ENCODE measurements at regions not wholly inside any gene's neighbourhood (a gene's known extent, or its start where the extent isn't known, plus 50 kb on each side); places are given as distances from the start of the nearest gene placed in this dataset.

DNA sequence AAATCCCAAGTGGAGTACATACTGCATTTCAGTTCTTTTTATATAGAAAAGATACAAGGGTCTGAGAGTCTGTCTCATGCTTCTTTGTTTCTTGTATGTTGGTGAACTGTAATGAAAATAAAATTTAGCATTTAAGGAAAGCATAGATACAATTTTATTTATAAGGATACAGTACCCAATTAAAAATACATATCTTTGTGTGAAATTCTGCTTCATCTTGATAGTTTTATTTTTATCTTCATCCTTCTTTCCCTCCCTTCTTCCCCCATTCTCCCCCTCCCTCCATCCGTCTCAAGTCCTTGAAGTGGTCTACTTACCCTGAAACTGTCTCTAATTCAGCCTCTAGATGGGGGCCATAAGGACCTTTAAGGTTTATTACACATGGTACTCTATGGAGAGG lies 359.8 kb downstream of the CDH7 start:
- H3K27ac ChIP-seq = no peak overlapping the region
- TF ChIP-seq, protein P1, sequence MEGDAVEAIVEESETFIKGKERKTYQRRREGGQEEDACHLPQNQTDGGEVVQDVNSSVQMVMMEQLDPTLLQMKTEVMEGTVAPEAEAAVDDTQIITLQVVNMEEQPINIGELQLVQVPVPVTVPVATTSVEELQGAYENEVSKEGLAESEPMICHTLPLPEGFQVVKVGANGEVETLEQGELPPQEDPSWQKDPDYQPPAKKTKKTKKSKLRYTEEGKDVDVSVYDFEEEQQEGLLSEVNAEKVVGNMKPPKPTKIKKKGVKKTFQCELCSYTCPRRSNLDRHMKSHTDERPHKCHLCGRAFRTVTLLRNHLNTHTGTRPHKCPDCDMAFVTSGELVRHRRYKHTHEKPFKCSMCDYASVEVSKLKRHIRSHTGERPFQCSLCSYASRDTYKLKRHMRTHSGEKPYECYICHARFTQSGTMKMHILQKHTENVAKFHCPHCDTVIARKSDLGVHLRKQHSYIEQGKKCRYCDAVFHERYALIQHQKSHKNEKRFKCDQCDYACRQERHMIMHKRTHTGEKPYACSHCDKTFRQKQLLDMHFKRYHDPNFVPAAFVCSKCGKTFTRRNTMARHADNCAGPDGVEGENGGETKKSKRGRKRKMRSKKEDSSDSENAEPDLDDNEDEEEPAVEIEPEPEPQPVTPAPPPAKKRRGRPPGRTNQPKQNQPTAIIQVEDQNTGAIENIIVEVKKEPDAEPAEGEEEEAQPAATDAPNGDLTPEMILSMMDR (conservative IDR thresholded peaks at IDR 0.05) = no peak

DNA sequence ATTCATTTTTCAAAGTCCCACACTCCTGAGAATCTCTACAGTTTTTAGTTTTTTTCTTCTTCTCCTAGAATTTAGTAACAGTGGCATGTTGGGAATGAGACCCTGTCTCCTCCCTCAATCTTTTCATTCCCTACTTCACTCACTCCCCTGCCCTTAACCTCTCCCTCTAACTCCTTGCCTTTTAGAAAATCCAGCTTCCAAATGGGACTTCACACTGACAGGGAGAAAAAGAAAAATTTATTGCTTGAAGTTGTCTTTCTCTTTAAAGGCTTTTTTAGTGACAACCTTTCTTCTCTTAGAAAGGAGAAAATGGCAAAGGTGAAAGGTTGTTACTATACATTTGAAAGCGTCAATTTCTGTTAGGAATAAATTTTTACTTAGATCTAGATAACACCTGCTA lies 359.2 kb downstream of the CDH7 start:
- TF ChIP-seq, protein P1 (conservative IDR thresholded peaks at IDR 0.05) = no peak

DNA sequence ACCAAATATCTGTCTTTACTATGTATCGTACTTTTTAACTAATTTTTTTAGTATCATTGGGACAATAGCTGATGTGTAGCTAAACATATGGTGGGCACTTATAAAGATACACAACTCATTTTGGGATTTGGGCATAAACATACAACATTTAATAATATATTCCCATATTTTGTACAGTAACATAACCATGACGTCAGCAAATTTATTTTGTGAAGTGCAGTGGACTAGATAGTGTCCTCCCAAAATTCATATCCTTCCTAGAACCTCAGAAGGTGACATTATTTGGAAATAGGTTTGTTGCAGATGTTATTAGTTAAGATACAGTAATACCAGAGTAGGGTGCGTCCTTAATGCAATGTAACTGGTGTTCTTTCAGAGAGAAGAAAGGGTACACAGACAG lies 356.7 kb downstream of the CDH7 start:
- TF ChIP-seq, protein P1 (conservative IDR thresholded peaks at IDR 0.05) = no peak
- H3K27ac ChIP-seq = no peak overlapping the region

More for the DNA sequence above, 359.2 kb downstream of the CDH7 start:
- H3K27ac ChIP-seq = no peak overlapping the region

DNA sequence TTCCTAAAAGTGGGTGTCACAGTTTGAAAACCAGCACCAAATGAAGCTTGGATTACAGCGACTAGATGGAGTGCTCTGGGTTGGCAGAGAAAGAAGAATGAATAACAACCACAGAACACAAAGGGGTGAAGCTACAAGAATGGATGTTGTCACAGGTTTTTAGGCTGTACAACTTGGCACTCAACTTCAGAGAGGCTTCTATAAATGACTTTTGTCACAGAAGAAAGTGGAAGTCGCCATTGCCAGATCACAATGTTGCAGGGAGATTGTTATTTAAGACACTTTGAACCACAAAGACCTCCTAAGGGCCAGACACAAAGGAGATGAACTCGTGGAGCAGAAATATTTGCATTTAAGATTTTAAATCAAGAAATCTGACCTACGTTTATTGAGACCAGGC lies 354.2 kb downstream of the CDH7 start:
- TF ChIP-seq, protein P1 (conservative IDR thresholded peaks at IDR 0.05) = no peak
- H3K27ac ChIP-seq = no peak overlapping the region

DNA sequence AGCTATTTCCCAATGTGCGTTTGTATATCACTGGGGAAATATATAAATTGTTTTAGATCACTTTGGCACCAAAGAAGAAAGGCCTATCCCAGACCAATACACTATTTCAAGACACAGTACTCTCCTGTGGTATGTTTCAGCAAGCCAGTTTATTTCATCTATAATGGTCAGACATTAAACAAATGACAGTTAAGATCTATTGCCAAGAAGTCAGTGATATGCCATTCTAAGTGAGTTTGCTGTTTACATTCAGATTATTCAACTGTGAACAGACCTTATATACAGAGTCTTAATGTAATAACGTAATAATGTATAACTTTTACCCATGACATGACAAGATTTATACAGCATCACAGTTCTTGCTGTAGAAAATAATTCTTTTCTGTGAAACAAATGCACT lies 352.7 kb downstream of the CDH7 start:
- no peak overlapping the region for H3K27ac ChIP-seq
- TF ChIP-seq, protein P1 (conservative IDR thresholded peaks at IDR 0.05) = no peak

DNA sequence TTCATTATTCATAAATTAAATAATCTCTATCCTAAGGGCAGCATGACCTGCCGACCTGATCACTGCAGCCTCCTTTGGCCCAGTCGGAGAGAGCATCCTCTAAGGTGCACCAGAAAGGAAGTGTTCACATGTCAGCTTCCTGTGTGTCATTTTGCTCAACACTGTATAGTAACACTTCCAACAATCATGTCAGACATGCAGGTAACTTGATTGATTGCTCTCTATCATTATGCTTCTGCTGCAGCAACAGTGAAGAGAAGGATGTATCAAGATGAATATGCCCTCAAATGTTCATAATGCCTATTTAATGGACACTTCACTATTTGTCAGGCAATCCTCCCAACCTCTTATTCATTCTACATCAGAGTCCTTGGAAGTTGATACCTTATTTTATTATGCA lies 332.3 kb downstream of the CDH7 start:
- no peak overlapping the region for H3K27ac ChIP-seq
- TF ChIP-seq, protein P1 (conservative IDR thresholded peaks at IDR 0.05) = no peak

DNA sequence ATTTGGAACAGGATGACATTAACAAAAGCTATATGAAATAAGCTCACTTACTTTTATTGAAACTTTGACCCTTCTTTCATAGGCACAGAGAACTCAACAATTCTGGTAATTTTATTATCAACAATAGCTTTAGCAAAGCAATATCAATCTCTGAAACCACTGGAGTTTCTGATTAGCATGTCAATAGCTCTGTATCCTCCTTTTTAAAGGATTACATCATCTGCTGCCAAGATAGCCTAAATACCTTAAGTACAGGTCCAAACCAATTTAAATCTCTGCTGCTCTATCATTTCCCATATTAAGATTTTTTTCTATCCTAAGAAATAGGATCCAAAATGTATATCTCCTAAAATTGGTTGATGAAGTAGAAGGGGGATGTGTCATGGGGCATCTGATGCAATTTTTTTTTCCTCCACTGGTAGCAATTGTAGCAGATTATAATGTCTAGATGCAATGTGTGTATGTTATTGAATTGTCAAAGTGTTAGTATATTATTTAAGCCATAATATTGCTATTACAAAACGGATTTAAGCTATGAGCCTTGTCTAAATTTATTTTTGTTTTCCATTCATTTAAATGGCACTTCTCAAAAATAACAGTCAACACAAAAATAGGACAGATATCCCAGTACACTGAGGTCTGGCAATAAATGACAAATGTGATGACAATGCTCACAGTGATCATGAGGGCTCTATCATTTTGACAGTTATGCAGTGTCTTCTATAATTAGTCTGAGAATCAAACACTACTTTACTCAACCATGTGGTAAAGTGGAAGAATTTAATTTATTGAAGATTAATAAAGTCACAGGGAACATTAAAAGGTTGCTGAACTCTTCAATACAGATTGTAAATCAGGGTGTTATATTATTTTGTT lies 328.4 kb downstream of the CDH7 start:
- TF ChIP-seq, protein P1 (conservative IDR thresholded peaks at IDR 0.05) = no peak
- no peak overlapping the region for H3K27ac ChIP-seq
